ENCODE measurements at regions not wholly inside any gene's neighbourhood (a gene's known extent, or its start where the extent isn't known, plus 50 kb on each side); places are given as distances from the start of the nearest gene placed in this dataset.

GRCh38 chr9:86547571-86547970 lies 193.4 kb upstream of the TUT7 start:
- TF ChIP-seq, protein P1, sequence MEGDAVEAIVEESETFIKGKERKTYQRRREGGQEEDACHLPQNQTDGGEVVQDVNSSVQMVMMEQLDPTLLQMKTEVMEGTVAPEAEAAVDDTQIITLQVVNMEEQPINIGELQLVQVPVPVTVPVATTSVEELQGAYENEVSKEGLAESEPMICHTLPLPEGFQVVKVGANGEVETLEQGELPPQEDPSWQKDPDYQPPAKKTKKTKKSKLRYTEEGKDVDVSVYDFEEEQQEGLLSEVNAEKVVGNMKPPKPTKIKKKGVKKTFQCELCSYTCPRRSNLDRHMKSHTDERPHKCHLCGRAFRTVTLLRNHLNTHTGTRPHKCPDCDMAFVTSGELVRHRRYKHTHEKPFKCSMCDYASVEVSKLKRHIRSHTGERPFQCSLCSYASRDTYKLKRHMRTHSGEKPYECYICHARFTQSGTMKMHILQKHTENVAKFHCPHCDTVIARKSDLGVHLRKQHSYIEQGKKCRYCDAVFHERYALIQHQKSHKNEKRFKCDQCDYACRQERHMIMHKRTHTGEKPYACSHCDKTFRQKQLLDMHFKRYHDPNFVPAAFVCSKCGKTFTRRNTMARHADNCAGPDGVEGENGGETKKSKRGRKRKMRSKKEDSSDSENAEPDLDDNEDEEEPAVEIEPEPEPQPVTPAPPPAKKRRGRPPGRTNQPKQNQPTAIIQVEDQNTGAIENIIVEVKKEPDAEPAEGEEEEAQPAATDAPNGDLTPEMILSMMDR (IDR thresholded peaks at IDR 0.05), result no peak
- no peak for TF ChIP-seq POLR2A (IDR thresholded peaks at IDR 0.05)
